K562 (cell line): ENCODE measurements at regions not wholly inside any gene's neighbourhood (a gene's known extent, or its start where the extent isn't known, plus 50 kb on each side); places are given as distances from the start of the nearest gene placed in this dataset.

Experiments used
- BRCA1 ChIP-seq, 2 experiments: fragments of 450-650 bp in 1 of 2; sonication (generic) in 1 of 2; formaldehyde crosslinking in 1 of 2; IDR thresholded peaks; 2 replicates each; pipeline versions ENCODE4 v1.5.0 to v1.6.1; 2017 to 2020; ENCODE audit warnings: mild to moderate bottlenecking in 1 of 2, missing genetic modification reagents in 1 of 2
- CCNT2 ChIP-seq: IDR thresholded peaks from 2 replicates; pipeline ENCODE4 v1.6.1; 2011; ENCODE audit warnings: borderline replicate concordance, low read depth, mild to moderate bottlenecking, moderate library complexity, mixed read lengths, low read length; ENCODE audit not compliant: insufficient read length; ENCODE audit errors: extremely low read depth
- MAFG ChIP-seq: fragments of 450-650 bp; conservative IDR thresholded peaks from 2 replicates; pipeline ENCODE4 v1.6.1; 2016; ENCODE audit warnings: missing genetic modification characterization, missing compliant biosample characterization
- SAP30 ChIP-seq: fragments of 200-600 bp; sonication (generic); IDR thresholded peaks from 2 replicates; pipeline ENCODE4 v1.6.1; 2012; ENCODE audit warnings: borderline replicate concordance, low read depth, mild to moderate bottlenecking, moderate library complexity, low read length, control low read depth, inconsistent platforms; ENCODE audit not compliant: insufficient read depth, poor library complexity, severe bottlenecking
- TAL1 ChIP-seq: fragments of 450-650 bp; IDR thresholded peaks from 2 replicates; pipeline ENCODE4 v1.6.1; 2016; ENCODE audit warnings: mild to moderate bottlenecking
- TF ChIP-seq, protein P1 (sequence below): sonication (generic); formaldehyde crosslinking; IDR thresholded peaks from 2 replicates; pipeline ENCODE4 v1.8.1; 2023; ENCODE audit warnings: mild to moderate bottlenecking, missing genetic modification reagents, moderate library complexity
- TF ChIP-seq, protein P2 (sequence below): IDR thresholded peaks from 2 replicates; pipeline ENCODE4 v1.6.1; 2016; ENCODE audit warnings: missing genetic modification characterization, missing compliant biosample characterization

DNA sequence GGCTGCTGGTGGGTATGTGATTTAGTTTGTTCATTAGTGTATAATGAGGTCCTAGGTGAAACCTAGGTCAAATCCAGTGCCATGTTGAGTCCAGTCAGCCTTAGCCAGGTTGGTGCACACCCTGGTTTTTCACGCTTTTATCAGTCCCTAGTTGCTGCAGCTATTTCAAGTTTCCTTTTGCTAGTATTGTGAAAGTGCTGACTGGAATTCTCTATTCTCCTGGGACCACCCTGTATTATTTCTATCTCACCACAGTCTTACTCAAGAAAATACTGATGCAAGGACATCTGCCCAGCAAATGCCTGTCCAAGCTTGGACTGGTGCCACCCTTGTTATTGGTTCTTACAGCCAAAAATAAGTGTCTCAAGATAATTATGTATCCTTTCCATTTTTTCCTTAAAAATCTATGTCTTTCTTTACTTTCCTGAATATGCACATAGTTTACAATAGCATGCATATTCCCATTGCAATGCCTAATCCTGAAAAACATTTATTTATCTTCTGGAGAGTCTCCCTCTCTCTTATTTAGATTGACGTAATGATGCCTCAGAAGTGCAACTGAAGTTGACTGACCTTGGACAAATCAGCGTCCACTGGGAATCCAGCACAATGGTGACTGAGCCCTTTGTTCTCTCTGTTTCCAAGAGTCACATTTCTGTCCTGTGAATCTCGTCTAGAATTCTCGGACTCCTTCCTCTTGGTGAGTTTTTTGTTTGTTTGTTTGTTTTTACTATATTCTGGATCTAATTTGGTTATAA lies 1075.0 kb downstream of the CDH9 start (continued):
- TF ChIP-seq, protein P1, sequence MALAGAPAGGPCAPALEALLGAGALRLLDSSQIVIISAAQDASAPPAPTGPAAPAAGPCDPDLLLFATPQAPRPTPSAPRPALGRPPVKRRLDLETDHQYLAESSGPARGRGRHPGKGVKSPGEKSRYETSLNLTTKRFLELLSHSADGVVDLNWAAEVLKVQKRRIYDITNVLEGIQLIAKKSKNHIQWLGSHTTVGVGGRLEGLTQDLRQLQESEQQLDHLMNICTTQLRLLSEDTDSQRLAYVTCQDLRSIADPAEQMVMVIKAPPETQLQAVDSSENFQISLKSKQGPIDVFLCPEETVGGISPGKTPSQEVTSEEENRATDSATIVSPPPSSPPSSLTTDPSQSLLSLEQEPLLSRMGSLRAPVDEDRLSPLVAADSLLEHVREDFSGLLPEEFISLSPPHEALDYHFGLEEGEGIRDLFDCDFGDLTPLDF (CRISPR knock-in tag), result no peak
- TF ChIP-seq TAL1 (no peak), SAP30 (no peak), CCNT2 (no peak), MAFG (no peak), BRCA1 (IDR thresholded peaks at IDR 0.05) (no peak), BRCA1 (CRISPR knock-in tag; IDR thresholded peaks at IDR 0.05) (no peak)
- TF ChIP-seq, protein P2, sequence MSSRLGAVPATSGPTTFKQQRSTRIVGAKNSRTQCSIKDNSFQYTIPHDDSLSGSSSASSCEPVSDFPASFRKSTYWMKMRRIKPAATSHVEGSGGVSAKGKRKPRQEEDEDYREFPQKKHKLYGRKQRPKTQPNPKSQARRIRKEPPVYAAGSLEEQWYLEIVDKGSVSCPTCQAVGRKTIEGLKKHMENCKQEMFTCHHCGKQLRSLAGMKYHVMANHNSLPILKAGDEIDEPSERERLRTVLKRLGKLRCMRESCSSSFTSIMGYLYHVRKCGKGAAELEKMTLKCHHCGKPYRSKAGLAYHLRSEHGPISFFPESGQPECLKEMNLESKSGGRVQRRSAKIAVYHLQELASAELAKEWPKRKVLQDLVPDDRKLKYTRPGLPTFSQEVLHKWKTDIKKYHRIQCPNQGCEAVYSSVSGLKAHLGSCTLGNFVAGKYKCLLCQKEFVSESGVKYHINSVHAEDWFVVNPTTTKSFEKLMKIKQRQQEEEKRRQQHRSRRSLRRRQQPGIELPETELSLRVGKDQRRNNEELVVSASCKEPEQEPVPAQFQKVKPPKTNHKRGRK (tag), result no peak
